GM21825 (cell line): ENCODE measurements at regions not wholly inside any gene's neighbourhood (a gene's known extent, or its start where the extent isn't known, plus 50 kb on each side); places are given as distances from the start of the nearest gene placed in this dataset.

Experiments used
- ATAC-seq: cut with Tn5 transposase; IDR thresholded peaks from one replicate; pipeline ENCODE4 v1.9.1; 2021; ENCODE audit warnings: mild to moderate bottlenecking, moderate library complexity; ENCODE audit not compliant: unreplicated experiment

DNA sequence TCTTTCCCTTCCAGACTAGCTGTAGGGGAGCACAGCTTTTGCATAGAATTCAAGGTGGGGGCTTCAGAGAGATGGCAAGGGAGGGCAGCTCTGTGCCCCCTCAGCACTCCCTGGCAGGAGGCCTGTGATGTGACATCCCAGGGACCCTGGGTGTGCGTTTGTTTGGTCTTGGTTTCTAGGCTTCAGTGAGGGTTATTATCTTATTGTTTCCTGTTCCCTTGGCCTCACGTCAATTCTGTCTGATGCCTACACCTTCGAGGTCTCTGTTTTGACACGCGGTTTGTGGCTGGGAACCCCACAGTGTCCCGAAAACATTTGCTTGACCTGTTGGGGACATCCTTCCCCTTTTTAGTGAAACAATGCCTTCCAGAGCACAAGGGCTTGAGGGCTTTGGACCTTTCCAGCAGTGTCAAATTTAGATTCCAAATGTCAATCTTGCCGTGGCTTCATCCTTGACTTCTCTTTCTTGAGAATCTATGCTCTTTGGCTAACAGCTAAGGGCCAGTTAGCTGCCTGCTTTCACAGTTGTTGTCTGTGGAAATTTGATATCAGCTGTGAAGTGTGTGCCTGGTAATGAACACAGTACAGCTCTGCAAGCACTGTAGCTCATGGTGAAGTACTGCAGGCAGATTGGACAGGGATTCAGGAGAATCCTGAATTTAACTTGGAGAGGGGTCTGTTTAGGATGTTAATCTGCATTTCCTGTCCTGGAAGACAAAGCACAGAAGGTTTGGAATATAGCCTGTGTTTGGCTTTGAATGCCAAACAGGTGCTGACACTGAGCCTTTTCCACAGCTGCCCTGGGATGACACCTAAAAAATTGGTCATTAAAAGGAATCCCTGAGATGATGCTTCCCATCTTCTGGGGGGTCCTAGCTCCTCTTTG, 108.2 kb upstream of the CXCR4 start:
- peak; percentile 60 for ATAC-seq

DNA sequence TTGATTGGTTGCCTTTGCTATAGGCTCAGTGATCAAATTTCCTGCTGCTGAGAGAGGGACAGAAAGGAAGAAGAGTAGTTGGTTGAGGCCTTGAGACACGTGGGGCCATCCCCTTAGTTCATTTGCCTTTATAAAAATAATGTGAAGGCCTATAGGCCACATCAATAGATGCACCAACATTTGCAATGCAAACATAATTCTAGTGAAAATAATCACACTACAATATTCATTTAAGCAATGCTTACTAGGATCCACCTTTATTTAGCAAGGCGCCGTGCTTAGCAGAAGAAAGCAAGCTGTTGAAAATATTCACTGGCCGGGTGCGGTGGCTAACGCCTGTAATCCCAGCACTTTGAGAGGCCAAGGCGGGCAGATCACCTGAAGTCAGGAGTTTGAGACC, 105.3 kb upstream of the CXCR4 start:
- ATAC-seq, result no peak

DNA sequence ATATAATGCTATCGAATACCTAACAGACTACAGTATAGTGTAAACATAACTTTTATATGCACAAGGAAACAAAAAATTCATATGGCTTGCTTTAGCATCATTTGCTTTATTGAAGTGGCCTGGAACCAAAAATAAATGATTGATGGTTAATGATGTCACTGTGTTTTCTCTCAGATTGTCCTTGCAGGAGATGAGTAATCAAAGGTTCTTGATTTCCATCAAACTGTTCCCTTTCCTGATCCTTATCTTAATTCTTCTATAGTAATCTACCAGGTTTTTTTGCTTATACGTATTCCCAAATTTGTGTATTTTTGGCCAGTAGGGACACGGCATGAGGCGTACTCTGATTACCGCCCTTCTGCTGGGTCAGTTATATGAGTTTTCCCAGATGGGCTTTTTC, 104.9 kb upstream of the CXCR4 start:
- no peak for ATAC-seq

GRCh38 chr2:136221026-136221425, 103.1 kb upstream of the CXCR4 start:
- no peak for ATAC-seq

GRCh38 chr2:136219963-136220362, 102.0 kb upstream of the CXCR4 start:
- no peak for ATAC-seq

DNA sequence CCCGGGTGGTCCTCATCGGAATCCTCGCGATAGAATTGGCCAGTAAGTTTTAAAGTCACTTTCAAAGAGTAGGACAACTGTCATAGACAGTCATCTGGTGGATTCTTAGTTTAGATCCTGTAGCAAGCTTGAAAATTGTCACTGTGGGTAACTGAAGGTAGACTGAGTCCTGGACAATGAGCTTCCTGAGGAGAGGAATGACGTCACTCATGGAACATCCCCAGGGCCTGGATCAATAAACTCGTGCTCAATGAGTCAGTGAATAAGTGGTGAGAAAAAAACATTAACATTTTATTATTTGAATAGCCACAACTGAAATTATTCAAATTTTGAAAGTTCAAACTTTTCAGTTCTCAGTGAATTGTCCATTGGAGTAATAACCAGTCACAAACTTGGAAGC, 101.4 kb upstream of the CXCR4 start:
- no peak for ATAC-seq

- ATAC-seq, result peak; percentile 65
Observed at GRCh38 chr2:136217996-136218395, 100.0 kb upstream of the CXCR4 start.

GRCh38 chr2:136215908-136216472, 98.0 kb upstream of the CXCR4 start:
- no peak for ATAC-seq

- ATAC-seq, result no peak
Observed at GRCh38 chr2:136215449-136215848, 97.5 kb upstream of the CXCR4 start.

DNA sequence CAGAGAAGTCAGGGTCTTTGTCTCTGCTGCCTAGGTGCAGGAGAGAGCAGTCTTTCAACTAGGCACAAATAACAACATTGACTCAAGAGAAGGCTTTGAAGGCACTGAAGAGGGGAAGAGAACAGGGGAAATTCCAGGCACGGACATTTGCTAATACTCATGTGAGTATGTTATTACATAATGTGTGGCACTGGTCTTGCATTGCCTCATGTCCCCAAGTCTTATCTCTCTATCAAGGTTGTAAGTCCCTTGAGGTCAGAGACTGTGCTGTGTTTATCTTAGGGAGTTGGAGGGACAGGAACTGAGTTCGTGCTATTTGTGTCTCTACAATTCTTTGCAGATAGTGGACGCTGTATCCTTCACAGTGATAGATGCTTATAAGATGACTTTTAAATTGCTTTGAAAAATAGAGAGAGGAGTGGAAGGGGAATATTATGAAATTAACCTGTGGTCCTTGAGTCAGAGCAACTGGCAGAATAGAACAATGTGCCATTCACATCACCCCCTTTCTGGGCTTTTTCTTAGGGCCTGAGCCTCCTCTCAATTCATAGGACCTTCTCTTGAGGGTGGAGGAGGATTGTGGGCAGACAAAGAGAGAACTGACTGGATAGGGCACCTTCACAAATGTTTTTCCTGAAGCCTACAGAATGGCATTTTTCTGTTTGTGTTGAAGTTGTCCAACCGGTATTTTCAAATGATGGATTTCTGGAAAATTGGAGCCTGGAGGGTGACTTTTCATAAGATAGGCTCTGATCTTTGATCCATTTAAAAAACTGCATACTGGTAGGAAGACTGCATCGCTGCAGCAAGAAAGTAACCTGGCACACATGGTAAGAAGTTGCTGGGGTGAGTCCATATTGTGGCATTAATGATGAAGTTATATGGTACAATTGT, 96.6 kb upstream of the CXCR4 start:
- no peak for ATAC-seq

DNA sequence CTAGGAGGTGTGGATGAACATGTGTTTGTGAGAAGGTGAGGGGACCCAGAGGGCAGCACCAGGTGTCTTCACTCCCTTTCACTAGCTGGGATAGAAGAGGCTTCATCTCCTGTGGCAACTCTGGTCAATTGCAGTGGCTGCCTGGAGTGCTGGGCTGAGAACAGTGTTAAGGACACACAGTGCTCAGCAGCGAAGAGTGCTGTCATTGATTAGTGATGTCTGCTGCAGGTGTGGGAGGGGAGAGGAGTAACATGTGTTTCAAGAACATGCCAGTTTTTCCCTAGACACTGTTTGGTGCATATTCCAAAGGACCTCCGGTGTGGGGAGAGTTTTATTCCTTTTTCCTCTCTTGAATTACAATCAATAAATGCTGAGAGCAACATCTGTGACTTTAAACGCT, 95.9 kb upstream of the CXCR4 start:
- ATAC-seq, result no peak

GRCh38 chr2:136212426-136213378, 94.8 kb upstream of the CXCR4 start:
- ATAC-seq, result peak; percentile 58

GRCh38 chr2:136211701-136212100, 93.8 kb upstream of the CXCR4 start:
- no peak for ATAC-seq

- ATAC-seq, result no peak
Observed at GRCh38 chr2:136210822-136211221, 92.9 kb upstream of the CXCR4 start.

DNA sequence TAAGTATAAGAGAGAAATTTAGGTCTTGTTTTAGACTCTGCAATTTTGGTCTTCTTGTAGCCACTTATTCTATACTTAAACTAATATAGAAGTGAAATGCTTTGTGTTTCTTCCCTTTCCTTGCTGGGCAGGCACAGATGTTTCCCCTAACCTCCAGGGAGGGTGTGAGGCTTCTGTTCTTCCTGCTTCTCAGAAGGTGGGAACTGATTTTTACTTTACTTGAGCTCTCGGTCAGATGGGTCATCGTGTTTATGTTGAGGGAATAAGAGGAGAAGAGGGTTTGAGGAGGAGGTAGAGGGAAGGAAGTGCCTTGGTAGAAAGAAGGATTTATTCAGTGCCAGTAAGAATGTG, 92.5 kb upstream of the CXCR4 start:
- ATAC-seq, result no peak

GRCh38 chr2:136209561-136210454, 91.9 kb upstream of the CXCR4 start:
- no peak for ATAC-seq

GRCh38 chr2:136208682-136209420, 90.9 kb upstream of the CXCR4 start:
- ATAC-seq, result no peak

DNA sequence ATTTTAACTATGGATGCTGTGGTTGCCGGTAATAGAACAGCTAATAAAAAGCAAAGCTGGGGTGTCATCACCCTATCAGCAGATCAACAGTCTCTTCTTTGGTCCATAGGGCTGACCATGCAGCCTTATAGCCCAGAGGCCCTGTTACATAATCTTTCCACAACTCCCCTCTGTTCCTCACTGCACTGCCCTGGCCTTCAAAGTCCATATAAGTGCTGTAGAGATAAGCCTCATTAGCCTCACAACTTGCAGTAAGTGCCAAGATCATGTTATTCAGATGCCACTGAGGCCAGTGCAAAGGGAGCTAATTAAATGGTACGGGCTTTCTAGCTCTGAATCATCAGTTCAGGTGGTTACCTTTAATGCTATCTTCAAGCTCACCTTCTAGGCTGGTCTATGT, 89.7 kb upstream of the CXCR4 start:
- ATAC-seq, result peak; percentile 10
